Activated T-helper 1 cell treated with anti-CD3 and anti-CD28 coated beads, Interleukin-12 subunit alpha, Interleukin-12 subunit beta, Interleukin-2, Interleukin-4 antibody, amounts not matched to agents 30 ng/mL and 10 ng/mL and 1 ng/mL, durations not matched to agents 14 hours and 24 hours and 36 hours (primary cell): ENCODE measurements at regions not wholly inside any gene's neighbourhood (a gene's known extent, or its start where the extent isn't known, plus 50 kb on each side); places are given as distances from the start of the nearest gene placed in this dataset.

Source experiments
- DNase-seq: peaks from one replicate; pipeline ENCODE4 v3.0.0; 2021; ENCODE audit warnings: low spot score
- H3K27ac Mint-ChIP-seq: one replicate; pipeline ENCODE4 v1.8.0; 2021; ENCODE audit warnings: mild to moderate bottlenecking, mixed read lengths
- H3K27me3 Mint-ChIP-seq: one replicate; pipeline ENCODE4 v1.8.0; 2022; ENCODE audit warnings: mild to moderate bottlenecking, moderate library complexity, mixed read lengths; ENCODE audit not compliant: insufficient read depth
- H3K36me3 Mint-ChIP-seq: one replicate; pipeline ENCODE4 v1.8.0; 2021; ENCODE audit warnings: low read depth, mixed read lengths
- H3K4me1 Mint-ChIP-seq: one replicate; pipeline ENCODE4 v1.8.0; 2021; ENCODE audit warnings: low read depth, mixed read lengths
- H3K4me3 Mint-ChIP-seq: one replicate; pipeline ENCODE4 v1.8.0; 2021; ENCODE audit warnings: mild to moderate bottlenecking, moderate library complexity, mixed read lengths
- H3K9me3 Mint-ChIP-seq: one replicate; pipeline ENCODE4 v1.8.0; 2021; ENCODE audit warnings: mixed read lengths
- intact Hi-C: fragments of 100-400 bp; cut with micrococcal nuclease; formaldehyde crosslinking; loops from one replicate; pipeline ENCODE4 v1.15.1; 2024

DNA sequence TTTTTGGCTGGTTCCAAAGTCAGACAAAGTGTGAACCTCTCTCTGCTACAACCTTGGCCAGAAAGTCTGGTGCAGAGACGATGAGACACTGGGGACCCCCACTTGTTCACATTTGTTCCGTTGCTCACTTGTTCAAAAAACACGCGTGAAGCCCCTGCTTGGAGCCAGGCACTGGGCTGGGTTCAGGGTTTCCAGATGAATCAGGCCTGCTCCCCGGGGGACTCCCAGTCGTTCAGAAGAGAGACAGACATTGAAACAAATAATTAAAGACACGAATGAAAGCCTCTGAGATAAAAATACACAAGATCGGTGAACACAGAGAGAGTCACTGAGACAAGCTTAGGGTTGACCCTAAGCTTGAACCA, 101.5 kb upstream of the RUNX3 start:
- H3K27me3 Mint-ChIP-seq, result peaks cover 2% of the 10 kb centered on the region
- H3K36me3 Mint-ChIP-seq, result peaks cover 2% of the 10 kb centered on the region
- H3K27ac Mint-ChIP-seq, result peak overlapping the region; percentile 99
- peak; percentile 28 for DNase-seq
- peak overlapping the region; percentile 88 for H3K4me3 Mint-ChIP-seq
- intact Hi-C loops, result loop anchor here (1.0 kb wide), 1 partner anchor 28 kb away; no protein-coding TSS in a partner anchor
- peaks cover 69% of the 10 kb centered on the region for H3K4me1 Mint-ChIP-seq
- H3K9me3 Mint-ChIP-seq, result no peaks in the 10 kb centered on the region

DNA sequence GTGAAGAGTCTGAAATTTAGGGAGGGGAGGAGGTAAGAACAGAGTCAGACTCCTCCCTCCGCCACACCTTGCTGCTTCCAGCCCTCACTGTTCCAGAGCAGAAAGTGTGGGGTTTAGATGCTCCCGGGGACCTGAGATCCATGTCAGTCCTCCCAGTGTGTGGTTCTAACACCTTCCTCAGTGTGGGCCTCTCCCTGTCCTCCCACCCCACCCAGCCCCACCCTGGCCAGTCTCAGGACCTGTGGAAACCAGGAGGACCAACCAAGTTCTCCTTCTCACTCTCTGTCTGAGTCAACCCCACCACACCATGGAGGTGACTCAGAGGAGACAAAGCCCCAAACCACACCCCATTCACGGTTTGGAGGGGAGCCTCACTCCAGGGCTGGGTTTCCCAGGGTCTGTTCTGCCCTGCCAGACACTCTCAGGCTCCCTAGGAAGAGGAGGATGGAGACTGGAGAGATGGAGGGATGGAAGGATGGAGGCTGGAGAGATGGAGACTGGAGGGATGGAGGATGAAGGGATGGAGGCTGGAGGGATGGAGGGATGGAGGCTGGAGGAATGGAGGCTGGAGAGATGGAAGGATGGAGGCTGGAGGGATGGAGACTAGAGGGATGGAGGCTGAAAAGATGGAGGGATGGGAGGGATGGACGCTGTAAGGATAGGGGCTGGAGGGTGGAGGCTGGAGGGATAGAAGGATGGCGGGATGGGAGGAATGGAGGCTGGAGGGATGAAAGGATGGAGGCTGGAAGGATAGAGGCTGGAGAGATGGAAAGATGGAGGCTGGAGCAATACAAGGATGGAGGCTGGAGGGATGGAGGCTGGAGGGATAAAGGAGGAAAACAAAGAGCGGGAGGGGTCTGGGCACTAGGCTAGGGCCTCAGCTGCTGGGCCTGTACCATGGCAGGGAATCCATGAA, 100.9 kb upstream of the RUNX3 start:
- H3K27me3 Mint-ChIP-seq, result peaks cover 2% of the 10 kb centered on the region
- intact Hi-C loops, result loop anchor here (1.0 kb wide), 5 partner anchors 9 to 106 kb away; no protein-coding TSS in a partner anchor
- DNase-seq, result peak; percentile 80
- no peaks in the 10 kb centered on the region for H3K9me3 Mint-ChIP-seq
- peak overlapping the region; percentile 99 for H3K27ac Mint-ChIP-seq
- peak overlapping the region; percentile 88 for H3K4me3 Mint-ChIP-seq
- peaks cover 2% of the 10 kb centered on the region for H3K36me3 Mint-ChIP-seq
- peaks cover 73% of the 10 kb centered on the region for H3K4me1 Mint-ChIP-seq

DNA sequence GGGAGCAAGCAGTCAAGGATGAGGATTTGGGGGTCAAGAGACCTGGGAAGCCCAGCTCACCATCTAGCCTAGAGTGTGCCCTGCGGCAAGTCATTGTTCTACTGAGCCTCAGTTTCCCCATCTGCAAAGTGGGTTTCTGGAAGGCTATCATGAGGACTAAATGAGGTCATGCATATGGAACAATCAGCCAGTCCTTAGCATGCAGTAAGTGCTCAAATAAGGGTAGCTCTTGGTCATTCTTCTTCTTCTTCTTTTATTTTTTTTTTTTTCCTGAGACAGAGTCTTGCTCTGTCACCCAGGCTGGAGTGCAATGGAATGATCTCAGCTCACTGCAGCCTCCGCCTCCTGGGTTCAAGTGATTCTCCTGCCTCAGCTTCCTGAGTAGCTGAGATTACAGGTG, 99.9 kb upstream of the RUNX3 start:
- H3K4me3 Mint-ChIP-seq, result peak overlapping the region; percentile 88
- H3K27me3 Mint-ChIP-seq, result peaks cover 2% of the 10 kb centered on the region
- peak overlapping the region; percentile 99 for H3K27ac Mint-ChIP-seq

DNA sequence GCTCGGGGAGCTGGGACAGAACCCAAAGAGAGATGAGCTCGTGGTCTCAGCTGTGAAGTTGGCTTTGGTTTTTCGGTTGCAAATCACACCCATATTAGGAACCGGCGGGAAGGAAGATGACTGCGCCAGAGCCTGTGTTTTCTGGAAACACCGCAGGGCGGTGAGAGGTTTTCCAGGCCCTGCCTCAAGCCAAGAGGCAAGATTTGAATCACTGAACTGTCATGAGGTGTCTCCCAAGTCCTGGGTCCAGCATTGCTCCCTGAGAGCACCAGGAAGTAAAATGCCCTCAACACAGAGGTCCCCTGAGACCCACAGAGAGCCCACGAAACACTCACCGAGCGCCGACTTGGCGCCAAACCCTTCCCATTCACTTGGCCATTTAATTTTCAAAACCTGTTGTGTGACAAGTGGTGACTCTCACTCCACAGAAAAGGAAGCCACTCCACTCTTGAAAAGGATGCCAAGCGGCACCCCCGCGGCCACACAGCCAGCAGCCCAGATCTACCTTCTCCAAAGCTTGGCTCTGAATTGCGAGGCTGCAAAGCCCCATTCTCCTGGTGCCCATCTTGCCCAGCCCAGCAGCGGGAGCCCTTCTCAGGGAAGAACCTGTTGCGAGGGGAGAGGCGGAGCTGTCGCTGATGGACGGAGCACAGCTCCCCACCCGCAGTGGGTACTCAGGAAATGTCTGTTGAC, 99.0 kb upstream of the RUNX3 start:
- H3K36me3 Mint-ChIP-seq, result peaks cover 2% of the 10 kb centered on the region
- no peaks in the 10 kb centered on the region for H3K9me3 Mint-ChIP-seq
- peaks cover 92% of the 10 kb centered on the region for H3K4me1 Mint-ChIP-seq
- peak overlapping the region; percentile 91 for H3K27ac Mint-ChIP-seq
- peak overlapping the region; percentile 88 for H3K4me3 Mint-ChIP-seq
- intact Hi-C loops, result loop anchor here (1.0 kb wide), 1 partner anchor 37 kb away; no protein-coding TSS in a partner anchor
- H3K27me3 Mint-ChIP-seq, result peaks cover 2% of the 10 kb centered on the region
- peak; percentile 63 for DNase-seq

More for the DNA sequence above, 99.9 kb upstream of the RUNX3 start:
- Mint-ChIP-seq H3K36me3 (peaks cover 2% of the 10 kb centered on the region), H3K9me3 (no peaks in the 10 kb centered on the region), H3K4me1 (peaks cover 83% of the 10 kb centered on the region)
- no peak for DNase-seq
- intact Hi-C loops, result loop anchor here (1.0 kb wide), 4 partner anchors 8 to 105 kb away; no protein-coding TSS in a partner anchor

DNA sequence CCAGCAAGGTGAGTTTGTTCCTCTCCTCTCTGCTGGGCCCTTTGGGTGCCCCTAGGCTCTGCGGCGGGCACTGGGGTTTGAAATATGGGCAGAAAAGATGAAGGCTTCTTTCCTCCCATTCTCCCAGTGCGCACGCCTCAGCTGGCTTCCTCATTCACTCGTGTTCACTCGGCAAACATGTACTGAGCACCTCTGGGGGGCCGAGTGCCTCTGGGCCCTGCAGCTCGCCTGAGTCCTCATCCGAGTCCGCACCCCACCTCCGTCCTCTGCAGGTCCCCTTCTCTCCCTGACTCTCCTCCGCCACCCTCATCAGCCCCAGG, 98.5 kb upstream of the RUNX3 start:
- Mint-ChIP-seq H3K4me1 (peaks cover 97% of the 10 kb centered on the region), H3K4me3 (peak overlapping the region; percentile 88), H3K9me3 (no peaks in the 10 kb centered on the region), H3K27me3 (peaks cover 2% of the 10 kb centered on the region), H3K36me3 (peaks cover 2% of the 10 kb centered on the region), H3K27ac (peak overlapping the region; percentile 91)
- intact Hi-C loops, result no loop called here
- no peak for DNase-seq

DNA sequence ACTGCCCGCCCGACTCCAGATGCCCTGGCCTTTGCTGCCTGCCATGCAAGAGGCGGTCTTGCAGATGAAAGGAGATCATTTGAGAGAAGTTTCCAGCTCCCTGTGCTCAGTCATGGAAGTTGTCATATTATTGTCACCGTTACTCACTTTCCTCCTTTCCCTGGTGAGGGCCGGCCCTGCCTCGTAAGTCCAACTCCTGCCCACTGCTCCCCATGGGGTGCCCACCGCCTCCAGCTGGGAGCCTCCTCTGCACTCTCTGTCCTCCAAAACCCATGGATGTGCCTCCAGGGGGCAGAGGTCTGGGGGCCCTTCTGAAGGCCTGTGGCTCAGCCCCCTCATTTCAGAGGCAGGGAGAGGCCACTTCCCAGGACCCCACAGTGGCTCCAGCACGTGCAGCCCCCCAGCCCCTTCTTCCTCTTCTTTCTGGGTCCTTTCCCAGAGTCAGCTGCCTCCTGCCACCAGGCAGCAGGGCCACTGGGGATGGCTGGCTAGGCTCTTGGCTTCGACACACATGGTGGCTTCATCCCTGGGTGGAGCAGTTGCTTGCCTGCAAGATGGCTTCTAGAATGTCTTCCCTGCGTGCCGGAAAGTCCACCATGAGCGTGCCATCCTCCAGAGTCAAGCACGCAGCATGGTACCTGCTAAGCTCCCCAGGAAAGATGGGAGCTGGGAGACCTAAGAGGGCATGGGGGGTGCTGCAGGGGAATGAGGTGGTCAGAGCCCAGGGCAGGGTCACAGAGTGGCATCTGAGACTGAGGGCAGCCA, 97.9 kb upstream of the RUNX3 start:
- Mint-ChIP-seq H3K4me3 (peak overlapping the region; percentile 39), H3K27me3 (peaks cover 2% of the 10 kb centered on the region), H3K9me3 (no peaks in the 10 kb centered on the region), H3K4me1 (peaks cover 97% of the 10 kb centered on the region), H3K27ac (peak overlapping the region; percentile 91), H3K36me3 (peaks cover 2% of the 10 kb centered on the region)
- intact Hi-C loops, result no loop called here
- DNase-seq, result no peak

DNA sequence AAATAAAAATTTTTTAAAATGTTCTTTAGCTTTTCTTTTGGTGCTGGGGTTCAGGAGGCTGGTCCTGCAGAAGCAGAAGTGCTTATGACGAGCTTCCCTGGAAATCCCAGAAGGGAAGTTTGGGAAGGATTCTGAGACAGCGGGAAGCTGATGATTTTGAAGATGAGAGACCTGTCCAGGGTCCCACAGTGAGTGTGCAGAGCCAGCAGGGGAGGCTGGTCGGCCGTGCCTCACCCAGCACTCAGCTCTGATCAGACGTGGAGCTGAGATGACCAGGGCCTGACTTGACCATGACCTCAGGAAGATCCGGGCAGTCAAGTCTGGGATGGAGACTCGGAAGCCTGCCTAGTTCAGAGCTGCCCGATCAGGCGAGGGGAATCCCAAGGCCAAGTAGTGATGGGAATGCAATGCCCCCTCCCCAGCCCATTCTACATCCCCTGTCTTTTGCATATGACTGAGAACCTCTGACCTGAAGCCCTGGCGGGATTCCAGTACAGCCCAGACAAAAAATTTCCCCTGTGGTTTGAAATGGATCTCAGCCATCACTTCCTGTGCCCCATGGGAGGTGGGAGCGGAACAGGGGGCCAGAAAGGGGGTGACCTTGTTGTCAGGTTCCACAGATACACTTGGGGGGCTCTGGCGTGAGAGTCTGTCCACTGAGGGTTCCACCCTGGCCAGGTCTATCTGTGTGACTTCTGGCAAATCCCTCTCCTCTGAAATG, 96.8 kb upstream of the RUNX3 start:
- peak overlapping the region; percentile 58 for H3K27ac Mint-ChIP-seq
- H3K4me1 Mint-ChIP-seq, result peaks cover 93% of the 10 kb centered on the region
- H3K36me3 Mint-ChIP-seq, result peaks cover 2% of the 10 kb centered on the region
- H3K27me3 Mint-ChIP-seq, result peaks cover 2% of the 10 kb centered on the region
- intact Hi-C loops, result no loop called here
- no peaks in the 10 kb centered on the region for H3K9me3 Mint-ChIP-seq
- no peak overlapping the region for H3K4me3 Mint-ChIP-seq
- DNase-seq, result no peak

DNA sequence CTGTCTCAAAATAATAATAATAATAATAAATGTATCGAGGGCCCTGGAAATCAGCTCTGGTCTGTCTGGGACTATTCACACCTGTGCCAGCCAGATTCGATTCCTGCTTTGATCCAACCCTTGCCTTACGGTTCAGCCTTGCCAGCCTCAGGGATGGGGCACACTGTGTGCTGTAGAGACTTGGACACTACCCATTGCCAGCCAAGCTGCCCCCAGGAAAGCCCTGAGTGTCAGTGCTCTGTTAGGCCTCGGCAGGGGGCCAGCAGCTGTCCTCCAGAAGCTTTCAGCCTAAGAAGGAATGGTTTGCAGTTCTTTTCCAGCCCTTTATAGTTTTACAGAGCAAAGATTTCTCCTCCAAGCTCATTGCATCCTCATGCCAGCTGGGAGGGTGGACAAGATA, 96.2 kb upstream of the RUNX3 start:
- DNase-seq, result no peak
- Mint-ChIP-seq H3K36me3 (peaks cover 2% of the 10 kb centered on the region), H3K4me3 (no peak overlapping the region), H3K27ac (no peak overlapping the region), H3K4me1 (peaks cover 93% of the 10 kb centered on the region), H3K27me3 (peaks cover 2% of the 10 kb centered on the region), H3K9me3 (no peaks in the 10 kb centered on the region)
- intact Hi-C loops, result no loop called here

DNA sequence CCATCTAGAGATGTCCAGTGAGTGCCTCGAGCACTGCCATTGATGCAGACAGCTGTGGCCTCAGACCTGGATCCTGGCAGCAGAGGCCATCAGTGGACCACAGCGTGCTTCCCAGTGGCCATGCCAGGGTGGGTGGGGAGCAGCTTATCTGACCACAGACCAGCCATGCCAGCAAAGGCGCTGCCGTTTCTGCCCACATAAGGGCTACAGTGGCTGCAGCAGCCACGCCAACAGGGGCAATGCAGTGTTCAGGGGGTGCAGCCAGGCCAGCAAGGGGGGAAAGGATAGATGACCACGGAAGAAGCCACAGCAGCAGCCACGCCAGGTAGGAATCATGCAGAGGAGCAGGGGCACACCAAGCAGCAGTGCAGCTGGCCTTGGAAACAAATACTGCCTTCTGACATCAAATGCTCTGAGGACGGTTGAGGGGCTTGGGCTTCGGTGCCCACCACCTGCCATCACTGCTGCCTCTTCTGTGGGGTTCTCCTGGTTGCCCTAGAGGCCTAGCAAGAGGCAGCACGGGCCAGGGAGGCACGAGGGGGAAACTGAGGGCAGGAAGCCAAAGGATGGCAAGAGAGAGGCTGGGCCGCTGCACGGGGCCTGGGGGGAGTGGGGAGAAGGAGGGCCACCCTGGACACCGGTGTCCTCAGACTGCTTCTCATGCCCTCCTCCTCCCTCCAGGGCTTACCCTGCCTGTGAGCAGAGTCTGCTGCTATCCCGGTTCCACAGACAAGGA, 94.7 kb upstream of the RUNX3 start:
- no peak for DNase-seq
- no peaks in the 10 kb centered on the region for H3K9me3 Mint-ChIP-seq
- H3K36me3 Mint-ChIP-seq, result no peaks in the 10 kb centered on the region
- peak overlapping the region; percentile 55 for H3K27ac Mint-ChIP-seq
- H3K4me3 Mint-ChIP-seq, result peak overlapping the region; percentile 53
- H3K4me1 Mint-ChIP-seq, result peaks cover 93% of the 10 kb centered on the region
- intact Hi-C loops, result no loop called here
- no peaks in the 10 kb centered on the region for H3K27me3 Mint-ChIP-seq

DNA sequence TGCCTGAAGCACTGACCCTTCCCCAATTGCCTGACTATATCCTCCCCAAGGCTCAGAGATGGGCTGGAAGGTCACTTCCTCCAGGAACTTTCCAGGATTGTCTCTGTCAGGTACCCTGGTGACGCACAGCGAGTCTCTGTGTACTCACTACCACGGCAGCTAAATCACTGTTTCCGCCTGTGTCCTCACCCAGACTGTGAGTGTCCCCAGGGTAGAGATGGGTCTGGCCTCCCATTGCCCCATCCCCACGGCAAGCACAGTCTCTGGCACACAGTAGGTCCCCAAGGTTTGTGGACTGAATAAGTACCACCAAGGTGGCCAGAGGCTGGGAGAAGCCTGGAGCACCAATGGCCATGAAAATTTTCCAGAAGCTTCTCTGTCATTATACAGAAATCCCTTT, 93.8 kb upstream of the RUNX3 start:
- Mint-ChIP-seq H3K27me3 (no peaks in the 10 kb centered on the region), H3K4me3 (peak overlapping the region; percentile 74), H3K27ac (peak overlapping the region; percentile 97), H3K9me3 (no peaks in the 10 kb centered on the region), H3K36me3 (no peaks in the 10 kb centered on the region), H3K4me1 (peaks cover 93% of the 10 kb centered on the region)
- intact Hi-C loops, result loop anchor here (1.0 to 2.0 kb wide), 4 partner anchors 13 to 279 kb away; partner anchors contain the start of gene CLIC4
- no peak for DNase-seq

DNA sequence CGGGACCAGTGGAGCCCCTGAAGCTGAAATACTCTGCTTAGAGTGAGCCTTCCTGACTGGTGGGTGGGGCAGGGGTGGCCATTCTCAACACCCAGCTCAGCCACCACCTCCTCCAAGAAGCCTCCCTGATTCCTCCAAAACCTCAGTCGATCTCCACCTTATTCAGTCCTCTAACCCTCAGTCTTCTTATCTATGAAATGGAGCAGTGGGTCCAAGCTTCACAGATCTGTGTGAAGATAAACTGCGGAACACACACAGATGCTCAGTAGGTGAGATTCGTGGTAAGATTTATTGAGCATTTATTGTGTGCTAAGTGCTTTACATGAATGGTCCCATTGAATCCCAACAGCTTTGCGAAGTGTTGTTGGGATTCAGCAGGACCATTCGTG, 93.1 kb upstream of the RUNX3 start:
- Mint-ChIP-seq H3K4me3 (peak overlapping the region; percentile 74), H3K27me3 (no peaks in the 10 kb centered on the region), H3K9me3 (no peaks in the 10 kb centered on the region), H3K27ac (peak overlapping the region; percentile 97), H3K36me3 (no peaks in the 10 kb centered on the region), H3K4me1 (peaks cover 93% of the 10 kb centered on the region)
- no peak for DNase-seq
- intact Hi-C loops, result loop anchor here (1.0 to 2.0 kb wide), 4 partner anchors 14 to 278 kb away; partner anchors contain the start of gene CLIC4
